T1000 (cell line): ENCODE measurements at regions not wholly inside any gene's neighbourhood (a gene's known extent, or its start where the extent isn't known, plus 50 kb on each side); places are given as distances from the start of the nearest gene placed in this dataset.

ENCODE experiments used
- DNase-seq: peaks from one replicate; lab custom pipeline; 2025; ENCODE audit warnings: mixed read lengths; lab: John Stamatoyannopoulos, UW

- DNase-seq = no peak
These were observed 148.8 kb downstream of the TMEM30B start for GRCh38 chr14:61132336-61132735.

GRCh38 chr14:61130512-61131260, 149.6 kb downstream of the SLC38A6 start:
- DNase-seq = no peak

- no peak for DNase-seq
These were observed 148.2 kb downstream of the SLC38A6 start for GRCh38 chr14:61129168-61129745.

- no peak for DNase-seq
These were observed 147.5 kb downstream of the SLC38A6 start for GRCh38 chr14:61128382-61129167.

- no peak for DNase-seq
These were observed 145.8 kb downstream of the SLC38A6 start for GRCh38 chr14:61126603-61127498.

GRCh38 chr14:61125867-61126572, 145.0 kb downstream of the SLC38A6 start:
- no peak for DNase-seq

GRCh38 chr14:61125041-61125866, 144.2 kb downstream of the SLC38A6 start:
- DNase-seq = no peak

GRCh38 chr14:61122862-61123261, 141.8 kb downstream of the SLC38A6 start:
- no peak for DNase-seq

GRCh38 chr14:61121355-61121787, 140.3 kb downstream of the SLC38A6 start:
- no peak for DNase-seq

- no peak for DNase-seq
These were observed 139.5 kb downstream of the SLC38A6 start for GRCh38 chr14:61120576-61120975.

GRCh38 chr14:61119006-61119405, 138.0 kb downstream of the SLC38A6 start:
- DNase-seq = no peak

GRCh38 chr14:61116369-61116768, 135.3 kb downstream of the SLC38A6 start:
- no peak for DNase-seq

GRCh38 chr14:61113561-61114225, 132.6 kb downstream of the SLC38A6 start:
- DNase-seq = no peak

GRCh38 chr14:61112506-61112905, 131.5 kb downstream of the SLC38A6 start:
- no peak for DNase-seq

GRCh38 chr14:61111731-61112130, 130.7 kb downstream of the SLC38A6 start:
- DNase-seq = no peak

- no peak for DNase-seq
These were observed 130.2 kb downstream of the SLC38A6 start for GRCh38 chr14:61111209-61111665.

GRCh38 chr14:61110316-61111082, 129.5 kb downstream of the SLC38A6 start:
- no peak for DNase-seq

- no peak for DNase-seq
These were observed 128.2 kb downstream of the SLC38A6 start for GRCh38 chr14:61109288-61109687.
